AG04449 (cell line): ENCODE measurements at regions not wholly inside any gene's neighbourhood (a gene's known extent, or its start where the extent isn't known, plus 50 kb on each side); places are given as distances from the start of the nearest gene placed in this dataset.
A peak's percentile ranks its signal among the peaks of the same experiment; 100 is the strongest.

Source experiments
- CTCF ChIA-PET: fragments of 350-600 bp; formaldehyde crosslinking; extraction: SDS; loops from one replicate; lab custom pipeline; 2021; ENCODE audit warnings: antibody characterized with exemption; lab: Yijun Ruan, JAX
- POLR2A ChIA-PET: fragments of 400-600, 350-600 bp; formaldehyde crosslinking; extraction: SDS; loops from one replicate; lab custom pipeline; 2020; ENCODE audit warnings: antibody characterized with exemption, inconsistent platforms; lab: Yijun Ruan, JAX
- DNase-seq: peaks from one replicate; pipeline ENCODE4 v3.0.0-alpha.2; 2010; ENCODE audit warnings: low read depth, low spot score
- H3K4me3 ChIP-seq: 2 replicates; pipeline ENCODE4 v1.5.1; 2011; ENCODE audit warnings: low read depth, mild to moderate bottlenecking, control low read depth, low read length
- CTCF ChIP-seq: IDR thresholded peaks from one replicate; pipeline ENCODE4 v1.5.1; 2011; ENCODE audit warnings: mild to moderate bottlenecking, moderate library complexity, low read length, control low read depth, inconsistent platforms; ENCODE audit not compliant: insufficient read depth; ENCODE audit errors: missing control alignments

DNA sequence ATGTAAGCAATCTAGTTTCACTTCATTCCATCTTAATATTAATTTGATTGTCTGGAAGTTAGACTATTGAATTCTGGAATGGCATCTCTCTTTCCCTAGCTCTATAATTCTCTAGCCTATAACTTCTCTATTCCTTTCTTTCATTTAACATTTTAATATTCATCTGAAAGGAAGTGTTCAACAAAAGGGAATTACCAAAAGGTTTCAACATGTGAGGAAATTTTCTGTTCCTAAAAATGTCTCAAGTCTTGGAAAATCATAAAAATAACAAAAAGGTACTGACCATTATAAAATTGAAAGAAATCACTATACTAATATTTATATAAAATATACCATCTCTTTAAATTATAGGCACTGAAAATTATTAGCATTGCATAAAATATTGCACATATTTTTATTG is 228.7 kb downstream of the TXNL1 start:
- TF ChIP-seq CTCF, result no peak
- H3K4me3 ChIP-seq, result no peak overlapping the region
- ChIA-PET POLR2A (no interaction called here), CTCF (no interaction called here)
- DNase-seq, result no peak

DNA sequence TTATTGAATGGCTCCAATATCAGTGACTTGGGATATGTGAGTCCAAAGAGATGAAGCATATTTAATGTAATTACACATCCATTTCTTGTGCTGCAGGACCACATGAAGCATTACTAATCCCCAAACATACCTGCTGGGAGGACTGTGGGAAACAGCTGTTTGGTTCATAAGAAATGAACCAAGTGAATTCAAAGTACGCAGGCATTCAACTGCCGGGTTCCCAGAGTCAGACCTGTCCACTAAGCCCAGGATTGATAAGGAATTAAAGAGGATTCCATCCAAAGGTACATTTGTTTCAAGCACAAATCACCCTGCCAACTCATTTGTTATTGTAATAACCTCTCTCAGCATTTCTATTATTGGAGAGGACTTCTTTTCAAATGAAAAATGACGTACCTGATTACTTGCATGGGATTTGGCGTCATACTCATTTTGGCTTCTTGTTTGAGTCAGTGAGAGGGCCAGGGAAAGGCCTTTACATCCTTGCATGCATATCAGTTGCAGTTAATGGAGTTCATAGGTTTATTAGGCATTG is 230.7 kb downstream of the TXNL1 start:
- ChIA-PET POLR2A (no interaction called here), CTCF (no interaction called here)
- DNase-seq, result no peak
- H3K4me3 ChIP-seq, result no peak overlapping the region
- no peak for TF ChIP-seq CTCF

DNA sequence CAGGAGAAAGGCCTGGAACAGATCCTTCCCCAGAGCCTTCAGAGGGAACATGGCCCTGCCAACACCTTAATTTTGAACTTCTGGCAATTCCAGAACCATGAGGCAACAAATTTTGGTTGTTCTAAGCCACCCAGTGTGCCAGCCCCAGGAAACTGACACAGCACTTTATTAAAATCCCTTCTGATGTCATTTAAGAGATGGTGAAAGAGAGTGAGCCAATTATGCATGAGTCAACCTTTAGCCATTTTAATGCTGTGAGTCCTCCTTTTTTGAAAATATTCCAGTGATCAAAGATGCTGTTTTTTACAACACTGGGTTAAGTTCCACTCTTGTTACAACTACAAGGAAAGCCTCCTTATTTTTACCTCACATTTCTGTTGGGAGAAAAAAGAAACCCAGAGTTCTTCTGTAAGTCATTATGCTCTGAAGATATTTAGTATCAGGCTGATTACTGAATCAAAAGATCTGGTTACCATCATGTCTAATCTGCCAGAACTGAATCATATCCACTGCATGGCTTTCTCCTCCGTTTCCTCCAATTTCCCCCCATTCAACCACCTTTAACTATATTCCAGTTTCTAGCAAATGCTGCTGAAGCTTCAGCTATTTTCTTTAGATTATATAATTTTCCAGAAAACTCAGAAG is 235.4 kb downstream of the TXNL1 start:
- TF ChIP-seq CTCF, result no peak
- DNase-seq, result peak; percentile 75
- H3K4me3 ChIP-seq, result no peak overlapping the region
- ChIA-PET POLR2A (interaction anchor here (0.7 kb wide), 1 partner anchor 125 kb away, joined by 3 read pairs; no protein-coding TSS in a partner anchor), CTCF (no interaction called here)

- CTCF ChIA-PET, result no interaction called here
- POLR2A ChIA-PET, result no interaction called here
- DNase-seq, result no peak
- H3K4me3 ChIP-seq, result no peak overlapping the region
- TF ChIP-seq CTCF, result no peak
Measured at GRCh38 chr18:56393870-56394269, 244.5 kb downstream of the TXNL1 start.

DNA sequence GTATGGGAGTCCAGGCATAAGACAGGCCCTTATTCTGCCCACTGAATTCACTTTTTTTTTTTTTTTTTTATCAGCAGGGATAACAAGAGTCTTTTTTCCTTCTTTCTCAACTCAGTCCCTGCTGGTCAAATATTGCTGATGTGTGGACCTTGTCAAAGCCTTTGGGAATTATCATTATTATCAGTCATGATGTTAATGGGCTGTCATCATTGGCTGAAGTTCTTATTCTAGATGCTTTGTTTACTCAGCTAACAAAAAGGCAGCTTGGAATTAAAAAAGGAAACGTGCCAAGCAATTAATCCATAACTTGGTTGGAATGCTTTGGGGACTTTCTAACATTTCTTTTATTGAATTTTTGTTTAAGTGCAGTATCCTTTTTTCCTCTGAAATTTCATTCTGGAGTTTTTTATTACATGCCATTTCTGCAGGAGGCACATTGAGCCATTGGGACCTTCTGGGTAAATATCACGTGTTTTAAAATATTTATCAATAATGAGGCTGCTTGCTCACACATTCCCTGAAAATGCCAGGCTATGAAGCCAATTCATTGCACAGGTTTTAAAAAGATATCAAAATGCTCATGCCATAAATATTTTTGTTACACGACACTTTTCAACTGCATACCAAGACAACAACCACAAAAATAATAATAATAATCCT is 246.3 kb downstream of the TXNL1 start:
- no peak overlapping the region for H3K4me3 ChIP-seq
- ChIA-PET POLR2A (no interaction called here), CTCF (no interaction called here)
- no peak for TF ChIP-seq CTCF
- DNase-seq, result no peak

DNA sequence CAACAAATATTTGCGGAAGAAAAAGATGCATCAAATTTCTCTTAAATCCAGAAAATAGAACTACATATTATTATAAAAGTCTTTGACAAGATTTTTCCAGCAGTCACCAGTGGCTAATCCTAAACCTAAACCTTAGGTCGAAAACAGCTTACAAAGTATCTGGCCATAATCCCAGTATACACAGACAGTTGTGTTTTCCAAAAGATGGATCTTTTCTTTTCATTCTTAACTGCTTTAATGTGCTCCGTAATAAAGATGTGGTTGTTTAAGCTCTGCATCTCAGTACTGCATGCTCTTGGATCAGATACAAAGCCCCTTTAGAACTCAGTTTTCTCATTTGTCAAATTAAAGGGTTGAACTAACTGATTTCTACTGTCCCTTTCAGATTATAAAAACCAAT is 247.8 kb downstream of the TXNL1 start:
- no peak for TF ChIP-seq CTCF
- POLR2A ChIA-PET, result no interaction called here
- CTCF ChIA-PET, result no interaction called here
- DNase-seq, result no peak
- H3K4me3 ChIP-seq, result no peak overlapping the region
